Osteocyte (in vitro differentiated cells): ENCODE measurements at regions not wholly inside any gene's neighbourhood (a gene's known extent, or its start where the extent isn't known, plus 50 kb on each side); places are given as distances from the start of the nearest gene placed in this dataset.

ENCODE experiments used
- DNase-seq: peaks from one replicate; pipeline ENCODE4 v3.0.0; 2021; ENCODE audit warnings: mixed read lengths; ENCODE audit not compliant: unreplicated experiment; ENCODE audit errors: extremely low spot score
- H3K27ac Mint-ChIP-seq: one replicate; pipeline ENCODE4 v1.8.0; 2021; ENCODE audit warnings: mild to moderate bottlenecking, mixed read lengths; ENCODE audit not compliant: unreplicated experiment
- H3K27me3 Mint-ChIP-seq: one replicate; pipeline ENCODE4 v1.8.0; 2021; ENCODE audit warnings: mixed read lengths; ENCODE audit not compliant: unreplicated experiment
- H3K36me3 Mint-ChIP-seq: one replicate; pipeline ENCODE4 v1.8.0; 2021; ENCODE audit warnings: mixed read lengths; ENCODE audit not compliant: unreplicated experiment
- H3K4me1 Mint-ChIP-seq: one replicate; pipeline ENCODE4 v1.8.0; 2021; ENCODE audit warnings: mixed read lengths; ENCODE audit not compliant: unreplicated experiment
- H3K4me3 Mint-ChIP-seq: one replicate; pipeline ENCODE4 v1.8.0; 2021; ENCODE audit warnings: mild to moderate bottlenecking, moderate library complexity, mixed read lengths; ENCODE audit not compliant: unreplicated experiment
- H3K9me3 Mint-ChIP-seq: one replicate; pipeline ENCODE4 v1.8.0; 2021; ENCODE audit warnings: mixed read lengths; ENCODE audit not compliant: unreplicated experiment
- CTCF ChIP-seq: fragments of 200-600 bp; sonication (generic); IDR thresholded peaks from 2 replicates; pipeline ENCODE4 v1.5.0; 2021; ENCODE audit warnings: antibody characterized with exemption, mild to moderate bottlenecking, moderate library complexity

- Mint-ChIP-seq H3K27ac (no peak overlapping the region), H3K36me3 (peaks cover 2% of the 10 kb centered on the region), H3K27me3 (no peaks in the 10 kb centered on the region), H3K9me3 (no peaks in the 10 kb centered on the region), H3K4me1 (peaks cover 12% of the 10 kb centered on the region), H3K4me3 (no peak overlapping the region)
- no peak for TF ChIP-seq CTCF
- DNase-seq, result no peak
These were observed 226.9 kb upstream of the CIBAR2 start for GRCh38 chr16:85338989-85339685.

GRCh38 chr16:85341972-85342695 lies 229.9 kb upstream of the CIBAR2 start:
- H3K4me1 Mint-ChIP-seq, result no peaks in the 10 kb centered on the region
- no peak for TF ChIP-seq CTCF
- no peak for DNase-seq
- no peak overlapping the region for H3K27ac Mint-ChIP-seq
- no peaks in the 10 kb centered on the region for H3K27me3 Mint-ChIP-seq
- no peaks in the 10 kb centered on the region for H3K9me3 Mint-ChIP-seq
- H3K4me3 Mint-ChIP-seq, result no peak overlapping the region
- H3K36me3 Mint-ChIP-seq, result peaks cover 2% of the 10 kb centered on the region

GRCh38 chr16:85344502-85345128 lies 232.3 kb upstream of the CIBAR2 start:
- Mint-ChIP-seq H3K27ac (no peak overlapping the region), H3K4me3 (no peak overlapping the region), H3K36me3 (no peaks in the 10 kb centered on the region), H3K9me3 (no peaks in the 10 kb centered on the region), H3K4me1 (peaks cover 4% of the 10 kb centered on the region), H3K27me3 (no peaks in the 10 kb centered on the region)
- no peak for DNase-seq
- no peak for TF ChIP-seq CTCF

GRCh38 chr16:85345129-85345639 lies 232.9 kb upstream of the CIBAR2 start:
- DNase-seq, result no peak
- Mint-ChIP-seq H3K27me3 (no peaks in the 10 kb centered on the region), H3K9me3 (no peaks in the 10 kb centered on the region), H3K4me1 (peaks cover 10% of the 10 kb centered on the region), H3K36me3 (no peaks in the 10 kb centered on the region), H3K4me3 (no peak overlapping the region), H3K27ac (no peak overlapping the region)
- no peak for TF ChIP-seq CTCF
